Karpas-422 (cell line): ENCODE measurements at regions not wholly inside any gene's neighbourhood (a gene's known extent, or its start where the extent isn't known, plus 50 kb on each side); places are given as distances from the start of the nearest gene placed in this dataset.

Experiments used
- DNase-seq: peaks from one replicate; pipeline ENCODE4 v3.0.0-alpha.2; 2015
- H2AFZ ChIP-seq: fragments of 200-600 bp; sonication (generic); 2 replicates; pipeline ENCODE4 v1.6.1; 2014; ENCODE audit warnings: antibody characterized with exemption, low read length, mixed read lengths
- H3K27ac ChIP-seq: fragments of 200-600 bp; sonication (generic); 2 replicates; pipeline ENCODE4 v1.5.1; 2014; ENCODE audit warnings: mild to moderate bottlenecking, low read length, moderate library complexity
- H3K27me3 ChIP-seq: fragments of 200-600 bp; sonication (generic); 2 replicates; pipeline ENCODE4 v1.6.1; 2014; ENCODE audit warnings: low read length, mixed read lengths
- H3K36me3 ChIP-seq: fragments of 200-600 bp; sonication (generic); 2 replicates; pipeline ENCODE4 v1.6.1; 2014; ENCODE audit warnings: low read length, mixed read lengths; ENCODE audit not compliant: insufficient read depth
- H3K4me1 ChIP-seq: fragments of 200-600 bp; sonication (generic); 2 replicates; pipeline ENCODE4 v1.6.1; 2014; ENCODE audit warnings: mild to moderate bottlenecking, low read length, mixed read lengths
- H3K4me2 ChIP-seq: fragments of 200-600 bp; sonication (generic); 2 replicates; pipeline ENCODE4 v1.6.1; 2014; ENCODE audit warnings: low read length, low read depth, mild to moderate bottlenecking; ENCODE audit not compliant: poor library complexity, severe bottlenecking
- H3K4me3 ChIP-seq: fragments of 200-600 bp; sonication (generic); 2 replicates; pipeline ENCODE4 v1.5.1; 2014; ENCODE audit warnings: mild to moderate bottlenecking, antibody characterized with exemption, low read length, mixed read lengths
- H3K79me2 ChIP-seq: fragments of 200-600 bp; sonication (generic); 2 replicates; pipeline ENCODE4 v1.6.1; 2014; ENCODE audit warnings: mild to moderate bottlenecking, low read length, mixed read lengths
- H3K9ac ChIP-seq: fragments of 200-600 bp; sonication (generic); 2 replicates; pipeline ENCODE4 v1.6.0; 2014; ENCODE audit warnings: low read length
- H3K9me2 ChIP-seq: fragments of 200-600 bp; sonication (generic), shearing (Covaris generic); replicated peaks from 2 replicates; pipeline ENCODE4 v1.6.0; 2014; ENCODE audit warnings: mild to moderate bottlenecking, low read length, moderate library complexity; ENCODE audit not compliant: insufficient read depth
- H3K9me3 ChIP-seq: fragments of 300-700, 200-600 bp; sonication (generic); 2 replicates; pipeline ENCODE4 v1.6.1; 2014; ENCODE audit warnings: low read length, mixed read lengths
- H4K20me1 ChIP-seq: fragments of 200-600 bp; sonication (generic); 2 replicates; pipeline ENCODE4 v1.6.1; 2014; ENCODE audit warnings: mild to moderate bottlenecking, antibody characterized with exemption, low read length, low read depth; ENCODE audit not compliant: insufficient read depth

- no peaks in the 10 kb centered on the region for H3K27me3 ChIP-seq
- H3K27ac ChIP-seq: no peak overlapping the region
- H3K36me3 ChIP-seq: no peaks in the 10 kb centered on the region
Measured at GRCh38 chr11:115117956-115118493, 386.2 kb downstream of the CADM1 start.

GRCh38 chr11:115119146-115119545, 385.1 kb downstream of the CADM1 start:
- Histone ChIP-seq H3K36me3 (no peaks in the 10 kb centered on the region), H3K4me1 (no peaks in the 10 kb centered on the region)

More at GRCh38 chr11:115117956-115118493, 386.2 kb downstream of the CADM1 start:
- Histone ChIP-seq H4K20me1 (no peaks in the 10 kb centered on the region), H3K9me3 (no peaks in the 10 kb centered on the region), H3K4me1 (no peaks in the 10 kb centered on the region), H2AFZ (no peak overlapping the region), H3K79me2 (no peaks in the 10 kb centered on the region), H3K9ac (no peak overlapping the region), H3K4me2 (no peak overlapping the region), H3K9me2 (no peaks in the 10 kb centered on the region), H3K4me3 (no peak overlapping the region)
- no peak for DNase-seq

More at GRCh38 chr11:115119146-115119545, 385.1 kb downstream of the CADM1 start:
- no peaks in the 10 kb centered on the region for H3K9me3 ChIP-seq
- no peaks in the 10 kb centered on the region for H3K79me2 ChIP-seq
- no peak for DNase-seq
- H4K20me1 ChIP-seq: no peaks in the 10 kb centered on the region
- H3K27me3 ChIP-seq: no peaks in the 10 kb centered on the region
- no peak overlapping the region for H3K9ac ChIP-seq
- H3K4me2 ChIP-seq: no peak overlapping the region
- no peak overlapping the region for H3K4me3 ChIP-seq
- no peak overlapping the region for H2AFZ ChIP-seq
- H3K9me2 ChIP-seq: no peaks in the 10 kb centered on the region
- H3K27ac ChIP-seq: no peak overlapping the region
